ENCODE measurements at regions not wholly inside any gene's neighbourhood (a gene's known extent, or its start where the extent isn't known, plus 50 kb on each side); places are given as distances from the start of the nearest gene placed in this dataset.

DNA sequence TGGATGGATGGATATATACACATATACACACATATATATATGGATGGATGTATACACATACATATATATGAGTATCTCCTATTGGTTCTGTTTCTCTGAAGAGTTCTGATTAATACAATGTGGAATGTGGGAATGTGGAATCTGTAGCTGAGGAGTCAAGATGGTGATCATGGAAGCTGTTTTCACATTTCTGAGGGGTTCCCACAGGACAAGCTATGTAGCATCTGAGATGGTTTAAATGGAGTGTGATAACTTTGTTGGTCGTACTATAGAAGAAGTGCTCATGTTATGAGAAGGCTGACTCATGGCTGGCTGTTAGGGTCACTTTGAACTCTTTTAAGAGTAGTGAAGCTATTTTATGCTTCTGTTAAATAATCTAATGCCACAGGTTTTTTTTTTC is 279.7 kb downstream of the MEIS1 start:
- DNase-seq (ENCODE audit: low read depth in 4 of 4, low spot score in 2 of 4), result no peak

DNA sequence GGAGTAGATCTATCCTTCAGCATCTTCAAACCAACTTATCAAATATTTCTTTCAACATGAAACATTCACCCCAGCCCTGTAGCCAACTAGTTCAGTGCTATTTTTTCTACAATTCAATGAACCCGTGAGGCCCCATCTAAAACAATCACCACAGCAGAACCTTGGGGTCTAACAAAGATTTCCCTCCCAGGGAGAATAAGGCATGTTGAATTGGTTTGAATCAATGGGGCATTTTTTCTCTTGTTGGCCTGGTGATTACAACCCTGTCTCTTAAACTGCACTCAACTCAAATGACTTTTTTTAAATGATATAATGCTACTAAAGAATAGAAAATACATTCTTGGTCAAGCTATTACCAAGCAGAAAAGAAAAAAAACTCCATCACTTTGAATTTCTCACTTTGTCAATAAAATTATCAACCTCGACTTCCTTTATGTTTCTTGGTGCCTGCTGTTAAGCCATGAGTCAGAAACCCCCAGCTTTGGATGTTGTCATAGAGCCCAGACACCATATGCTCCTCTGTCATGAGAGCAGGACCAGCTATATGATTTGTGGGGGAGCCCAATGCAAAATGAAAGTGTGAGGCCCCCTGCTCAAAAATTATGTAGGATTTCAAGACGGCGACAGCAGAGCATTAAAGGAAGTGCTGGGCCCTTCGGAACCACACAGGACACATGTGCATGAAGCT is 282.4 kb downstream of the MEIS1 start:
- no peak for DNase-seq (ENCODE audit: low read depth in 4 of 4, low spot score in 2 of 4)

DNA sequence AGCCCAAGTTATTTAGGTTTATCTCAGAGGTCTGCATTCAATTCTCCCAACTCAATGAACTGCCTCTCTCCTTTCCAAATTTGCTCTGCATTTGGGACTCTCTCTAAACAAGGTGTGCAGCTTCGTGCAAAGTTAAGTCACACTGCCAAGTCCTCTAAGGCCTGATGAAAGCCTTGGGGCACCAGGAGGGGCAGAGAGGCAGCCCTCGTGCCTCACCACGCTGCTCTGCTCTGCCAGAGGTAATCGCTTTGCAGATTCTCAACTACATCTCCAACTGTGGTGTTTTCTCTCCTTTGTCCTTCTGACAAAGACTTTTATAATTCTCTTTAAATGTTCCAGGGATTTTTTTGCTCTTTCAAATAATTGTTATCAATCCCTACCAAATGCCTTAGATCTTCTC is 283.0 kb downstream of the MEIS1 start:
- DNase-seq (ENCODE audit: low read depth in 4 of 4, low spot score in 2 of 4), result no peak

DNA sequence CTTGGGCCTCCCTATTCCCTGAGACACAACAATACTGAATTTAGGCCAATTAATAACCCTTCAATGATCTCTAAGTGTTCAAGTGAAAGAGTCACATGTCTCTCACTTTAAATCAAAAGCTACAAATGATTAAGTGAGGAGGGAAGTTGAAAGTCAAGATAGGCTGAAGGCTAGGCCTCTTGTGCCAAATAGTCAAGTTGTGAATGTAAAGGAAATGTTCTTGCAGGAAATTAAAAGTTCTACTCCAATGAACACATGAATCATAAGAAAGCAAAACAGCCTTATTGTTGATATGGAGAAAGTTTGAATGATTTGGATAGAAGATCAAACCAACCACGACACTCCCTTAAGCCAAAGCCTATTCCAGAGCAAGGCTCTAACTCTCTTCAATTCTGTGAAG is 286.9 kb downstream of the MEIS1 start:
- no peak for DNase-seq (ENCODE audit: low read depth in 4 of 4, low spot score in 2 of 4)

DNA sequence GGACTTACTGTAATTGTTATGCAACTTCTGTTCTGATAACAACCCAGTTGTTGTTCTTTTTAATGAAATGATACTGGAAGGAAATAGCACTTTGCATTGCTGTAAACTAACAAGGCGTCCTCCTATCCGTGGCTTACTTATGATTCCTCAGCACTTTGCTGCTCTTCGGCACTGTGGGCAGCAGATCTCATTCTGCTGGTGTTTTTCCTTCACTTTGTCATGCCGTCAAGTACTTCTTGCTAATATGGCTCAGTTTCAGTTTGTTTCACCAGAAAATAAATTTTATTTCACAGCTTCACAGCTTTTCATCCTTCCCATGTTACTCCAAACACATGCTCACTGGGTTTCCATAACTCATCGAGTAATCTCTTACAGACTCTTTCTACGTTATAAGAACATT is 289.3 kb downstream of the MEIS1 start:
- DNase-seq (ENCODE audit: low read depth in 4 of 4, low spot score in 2 of 4), result no peak

DNA sequence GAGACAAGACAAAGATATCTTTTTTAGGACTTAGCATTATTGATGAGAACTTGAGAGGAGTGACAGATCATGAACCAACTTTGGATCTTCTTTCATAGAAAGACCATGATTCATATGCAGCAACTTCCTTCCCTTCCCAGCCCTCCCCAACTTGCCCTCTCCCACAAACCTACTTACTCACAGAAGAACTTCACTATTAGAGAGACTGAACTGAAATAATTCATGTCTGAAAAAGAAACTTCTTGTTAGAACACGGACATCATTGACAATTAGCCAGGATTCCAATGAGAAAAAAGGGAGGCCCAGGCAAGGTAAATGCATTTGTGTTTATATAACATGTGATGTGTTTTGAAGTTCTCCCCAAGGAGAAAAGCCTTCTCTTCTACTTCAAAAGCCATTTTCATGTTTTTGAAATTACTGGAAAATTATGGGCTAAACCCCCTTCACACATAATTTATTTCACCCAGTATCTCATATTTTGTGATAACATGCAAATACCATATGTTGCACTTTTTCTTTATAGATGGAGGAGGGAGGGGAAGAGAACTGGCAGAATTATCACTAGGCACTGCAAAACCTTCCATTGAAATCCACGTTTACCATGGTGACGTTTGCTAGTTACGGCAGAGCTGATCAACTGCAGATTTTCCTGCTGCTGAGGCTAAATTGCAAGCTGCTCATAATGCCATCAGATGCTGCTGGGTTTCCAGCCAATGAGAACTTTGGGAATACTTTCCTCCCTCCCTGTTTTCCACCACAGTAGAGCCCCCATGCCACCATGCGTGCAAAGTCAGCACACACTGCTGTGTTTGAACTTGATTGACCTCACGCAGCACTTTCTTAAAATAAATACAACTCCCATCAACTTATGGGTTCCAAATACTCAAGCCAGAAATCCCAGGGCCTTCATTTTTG is 294.7 kb downstream of the MEIS1 start:
- DNase-seq (ENCODE audit: low read depth in 4 of 4, low spot score in 2 of 4), result no peak

DNA sequence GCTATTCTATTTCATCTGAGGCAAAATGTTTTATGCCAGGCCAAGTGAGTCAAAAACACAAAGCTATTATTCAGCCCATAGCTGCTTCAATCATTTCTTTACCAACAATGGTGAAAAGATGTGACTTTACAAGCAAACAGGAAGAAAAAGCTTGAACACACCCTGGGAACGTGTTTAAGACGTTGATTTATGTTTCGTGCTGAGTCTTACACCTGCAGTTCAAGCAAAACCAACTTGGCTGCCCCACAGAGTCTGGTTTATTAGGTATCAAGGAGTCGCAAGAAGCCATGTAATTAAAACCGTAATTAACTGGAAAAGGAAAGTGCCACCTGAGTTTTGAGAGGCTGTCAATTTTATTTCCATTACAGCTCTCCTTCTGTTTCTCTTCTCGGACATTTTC is 295.5 kb downstream of the MEIS1 start:
- no peak for DNase-seq (ENCODE audit: low read depth in 4 of 4, low spot score in 2 of 4)

DNA sequence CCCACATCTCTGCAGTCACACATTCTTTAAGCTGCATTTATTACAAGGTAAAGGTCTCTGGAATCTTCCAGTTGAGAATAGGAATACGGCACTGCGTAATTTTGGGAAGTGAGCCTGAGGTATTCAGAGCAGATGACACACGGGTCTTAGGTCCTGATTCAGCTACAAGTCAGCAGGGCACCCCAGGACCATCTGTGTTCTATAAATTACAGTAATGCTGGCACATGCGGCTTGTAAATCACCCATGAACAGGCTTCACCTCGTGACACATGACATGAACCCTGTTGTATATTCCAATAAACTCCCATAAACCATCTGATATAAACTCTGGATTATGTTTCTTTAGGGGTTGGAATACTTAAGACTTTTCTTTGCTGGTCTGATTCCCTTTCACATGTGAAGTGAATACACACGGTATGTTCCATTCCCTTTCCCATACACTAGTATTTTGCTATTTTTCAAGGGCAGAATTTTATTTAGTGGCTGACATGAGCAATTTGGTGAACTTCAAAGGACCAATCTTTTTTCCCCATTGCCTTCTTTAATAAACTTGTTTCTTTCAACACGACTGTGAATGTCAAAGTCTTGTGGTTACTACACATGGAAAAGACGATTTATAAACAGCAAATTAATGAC is 298.6 kb downstream of the MEIS1 start:
- DNase-seq (ENCODE audit: low read depth in 4 of 4, low spot score in 2 of 4), result peak in 2 of 4 donors; percentile 44 to 52

DNA sequence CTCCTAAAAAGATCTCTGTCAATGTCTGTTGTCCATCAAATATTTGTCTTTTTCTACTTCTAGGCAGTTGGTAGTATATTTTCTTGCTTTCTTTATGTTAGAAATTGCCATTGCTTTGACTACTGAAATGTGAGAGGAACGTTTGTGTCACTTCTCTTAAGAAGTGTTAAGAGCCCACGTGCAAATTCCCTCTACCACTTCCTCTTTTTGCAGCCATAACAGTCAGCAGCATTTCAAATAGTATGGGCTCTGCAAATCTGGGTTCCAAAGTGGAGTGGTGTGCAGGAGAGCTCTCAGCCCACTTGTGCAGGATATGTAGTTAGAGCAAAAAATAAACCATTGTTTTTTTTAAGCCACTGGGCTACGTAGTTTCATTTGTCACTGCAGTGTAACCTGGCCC is 314.0 kb downstream of the MEIS1 start:
- DNase-seq (ENCODE audit: low read depth in 4 of 4, low spot score in 2 of 4), result no peak

DNA sequence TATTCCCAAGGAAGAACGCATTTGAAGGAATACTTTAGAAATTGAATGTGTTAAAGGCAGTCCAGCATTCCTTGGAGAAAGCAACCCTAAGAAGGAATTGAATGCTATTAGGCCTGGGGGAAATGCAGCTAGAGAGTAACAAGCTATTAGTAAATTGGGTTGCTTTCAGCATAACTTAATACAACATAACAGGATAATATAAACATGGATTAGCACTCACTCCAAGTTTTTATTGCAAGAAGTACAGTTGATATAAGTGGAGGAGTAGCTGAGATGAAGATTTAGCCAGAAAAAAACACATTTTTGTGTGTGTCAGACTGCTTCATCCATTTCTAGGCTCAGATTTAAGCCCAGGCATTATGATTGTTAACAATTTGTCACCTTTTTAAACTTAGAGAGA is 314.6 kb downstream of the MEIS1 start:
- no peak for DNase-seq (ENCODE audit: low read depth in 4 of 4, low spot score in 2 of 4)

DNA sequence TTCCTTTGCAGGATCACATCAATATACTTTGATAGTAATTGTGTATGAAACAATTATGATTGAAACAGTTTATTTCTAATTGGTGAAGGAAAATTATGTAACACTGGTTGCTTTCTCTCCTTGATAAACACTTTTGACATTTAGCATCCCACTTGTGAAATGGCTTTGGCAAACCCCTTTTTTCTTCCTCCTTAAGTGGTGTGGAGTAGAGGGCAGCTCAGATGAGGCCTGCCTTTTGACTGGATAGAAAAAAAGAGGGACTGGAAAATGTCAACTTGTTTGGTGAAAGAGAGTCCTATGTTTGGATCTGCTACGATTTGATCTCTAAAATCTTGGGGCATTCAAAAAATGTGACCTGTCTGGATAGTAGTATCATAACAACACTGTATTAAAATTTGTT is 318.3 kb downstream of the MEIS1 start:
- DNase-seq (ENCODE audit: low read depth in 4 of 4, low spot score in 2 of 4), result no peak

DNA sequence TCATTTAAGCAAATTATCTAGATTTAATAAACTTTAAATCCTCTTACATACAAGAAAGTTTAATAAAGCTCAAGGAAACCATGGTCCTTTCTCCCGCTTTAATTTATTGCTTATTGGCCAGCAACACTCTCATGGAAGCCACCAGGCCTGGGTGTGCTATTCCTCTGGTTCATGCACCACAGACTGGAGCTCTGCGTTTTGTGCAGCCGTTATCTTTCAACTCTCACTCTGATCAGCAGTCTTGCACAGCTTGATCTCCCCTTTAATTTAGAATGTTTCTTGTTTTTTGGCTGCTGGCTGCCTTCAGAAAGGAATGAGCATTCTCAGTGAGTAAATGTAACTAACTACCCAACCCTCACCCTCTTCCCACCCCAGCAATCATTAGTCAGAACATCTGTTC is 318.7 kb downstream of the MEIS1 start:
- DNase-seq (ENCODE audit: low read depth in 4 of 4, low spot score in 2 of 4), result no peak

DNA sequence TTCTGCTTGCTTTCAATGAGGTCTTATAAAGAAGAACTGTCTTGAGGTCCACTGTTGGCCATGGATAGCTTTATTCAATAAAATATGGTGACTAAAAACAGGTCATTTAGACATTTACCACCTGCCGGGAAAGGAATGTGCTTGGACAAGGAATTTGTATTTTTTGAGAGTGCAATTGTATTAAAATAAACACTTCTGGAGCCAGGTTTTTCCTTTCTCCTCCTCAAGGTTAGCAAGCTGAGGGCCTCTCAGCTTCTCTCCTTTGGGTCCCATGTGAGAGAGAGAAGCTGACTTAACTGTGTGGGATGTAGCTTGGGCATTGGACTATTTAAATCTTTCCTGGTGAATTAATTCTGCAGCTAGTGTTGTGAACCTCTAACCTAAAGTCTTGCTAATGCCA is 321.0 kb downstream of the MEIS1 start:
- DNase-seq (ENCODE audit: low read depth in 4 of 4, low spot score in 2 of 4), result no peak

DNA sequence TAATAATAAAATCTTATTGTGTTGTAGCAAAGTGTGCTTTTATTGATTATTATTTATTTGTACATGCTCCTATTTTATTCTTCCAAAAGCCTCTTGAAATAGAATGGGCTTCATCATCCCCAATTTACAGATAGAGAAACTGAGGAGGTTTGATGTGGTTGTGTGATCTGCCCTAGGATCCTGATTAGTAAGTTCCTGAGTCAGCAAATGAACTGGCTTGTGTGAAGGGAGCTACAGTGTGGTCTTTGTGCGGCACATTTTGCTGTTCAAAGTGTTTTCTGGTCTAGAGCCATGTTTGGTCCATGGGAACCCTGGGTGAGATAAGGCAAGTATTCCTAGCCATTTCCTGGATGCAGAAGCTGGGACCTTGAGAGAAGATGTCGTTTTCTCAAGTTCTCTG is 326.9 kb downstream of the MEIS1 start:
- no peak for DNase-seq (ENCODE audit: low read depth in 4 of 4, low spot score in 2 of 4)

DNA sequence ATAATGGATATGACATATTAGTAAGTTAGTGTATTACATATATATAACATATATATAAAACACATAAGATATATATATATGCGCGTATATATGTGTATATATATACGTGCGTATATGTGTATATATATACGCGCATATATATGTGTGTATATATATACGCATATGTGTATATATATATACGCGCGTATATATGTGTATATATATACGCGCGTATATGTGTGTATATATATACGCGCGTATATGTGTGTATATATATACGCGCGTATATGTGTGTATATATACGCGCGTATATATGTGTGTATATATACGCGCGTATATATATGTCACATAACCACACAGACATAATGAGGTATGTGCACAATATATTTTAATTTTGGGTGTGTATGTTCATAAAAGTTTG is 327.8 kb downstream of the MEIS1 start:
- DNase-seq (ENCODE audit: low read depth in 4 of 4, low spot score in 2 of 4), result no peak

DNA sequence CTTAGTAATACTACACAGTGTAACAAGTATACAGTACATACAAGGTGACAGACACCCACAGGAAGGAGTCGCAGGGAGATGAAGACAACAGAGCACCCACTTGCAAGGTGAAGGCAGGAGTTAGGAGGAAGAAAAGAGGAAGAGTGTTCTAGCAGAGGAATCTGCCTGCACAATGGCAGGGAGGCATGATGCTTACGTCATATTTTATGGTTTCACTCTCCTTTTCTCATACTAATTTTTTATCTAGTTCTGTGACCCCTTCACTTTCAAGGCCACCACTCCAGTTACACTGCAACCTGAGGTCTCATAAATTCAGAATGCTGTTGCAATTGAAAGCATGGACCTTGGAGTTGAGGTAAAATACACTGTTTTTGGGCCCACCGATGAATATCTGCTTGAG is 331.7 kb downstream of the MEIS1 start:
- DNase-seq (ENCODE audit: low read depth in 4 of 4, low spot score in 2 of 4), result no peak

DNA sequence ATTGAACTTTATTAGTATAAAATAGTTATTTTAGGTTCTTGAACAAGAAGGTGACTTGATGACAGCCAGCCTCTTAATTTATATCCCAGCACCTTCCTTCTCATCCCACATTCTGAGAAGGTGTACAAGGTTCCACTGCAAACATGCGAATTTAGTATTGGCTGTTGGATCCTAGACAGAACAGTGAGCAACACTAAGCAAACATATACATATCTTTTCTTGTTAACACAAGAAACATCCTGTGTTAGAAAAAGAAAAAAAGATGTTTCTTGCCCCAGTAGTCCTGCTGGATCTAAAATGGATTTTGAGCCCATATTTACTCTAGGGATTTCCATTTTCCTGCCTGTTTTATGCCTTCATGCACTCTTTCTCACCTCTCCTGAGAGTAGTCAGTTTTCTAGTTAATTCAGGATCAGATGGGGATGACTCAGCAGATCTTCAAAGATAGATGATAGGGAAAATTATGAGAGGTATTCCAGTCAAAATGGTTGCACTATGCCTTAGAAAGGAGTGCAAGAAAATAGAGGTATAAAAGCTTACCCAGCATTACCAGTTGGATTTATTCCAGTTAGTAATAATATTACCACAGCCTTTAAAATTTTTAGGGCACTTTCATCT is 336.5 kb downstream of the MEIS1 start:
- no peak for DNase-seq (ENCODE audit: low read depth in 4 of 4, low spot score in 2 of 4)

DNA sequence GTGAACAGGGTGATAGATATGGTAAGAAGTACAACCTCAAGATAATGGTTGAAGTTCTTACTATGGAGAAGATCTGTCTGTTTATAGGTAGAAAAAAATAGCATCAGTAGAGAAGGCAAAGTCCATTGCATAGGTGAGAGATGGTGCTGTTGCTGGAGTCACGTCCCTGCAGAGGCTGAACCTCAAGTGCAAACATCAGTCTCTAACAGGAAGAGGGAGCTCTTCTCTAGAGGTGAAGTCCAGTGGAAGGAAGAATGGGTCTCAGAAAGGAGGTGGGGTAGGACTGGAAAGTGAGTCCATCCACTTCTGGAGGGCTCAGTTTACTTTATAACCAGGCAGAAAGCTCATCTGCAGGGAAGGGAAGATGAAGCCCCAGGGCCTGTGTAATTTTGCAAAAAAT is 337.7 kb downstream of the MEIS1 start:
- DNase-seq (ENCODE audit: low read depth in 4 of 4, low spot score in 2 of 4), result no peak

DNA sequence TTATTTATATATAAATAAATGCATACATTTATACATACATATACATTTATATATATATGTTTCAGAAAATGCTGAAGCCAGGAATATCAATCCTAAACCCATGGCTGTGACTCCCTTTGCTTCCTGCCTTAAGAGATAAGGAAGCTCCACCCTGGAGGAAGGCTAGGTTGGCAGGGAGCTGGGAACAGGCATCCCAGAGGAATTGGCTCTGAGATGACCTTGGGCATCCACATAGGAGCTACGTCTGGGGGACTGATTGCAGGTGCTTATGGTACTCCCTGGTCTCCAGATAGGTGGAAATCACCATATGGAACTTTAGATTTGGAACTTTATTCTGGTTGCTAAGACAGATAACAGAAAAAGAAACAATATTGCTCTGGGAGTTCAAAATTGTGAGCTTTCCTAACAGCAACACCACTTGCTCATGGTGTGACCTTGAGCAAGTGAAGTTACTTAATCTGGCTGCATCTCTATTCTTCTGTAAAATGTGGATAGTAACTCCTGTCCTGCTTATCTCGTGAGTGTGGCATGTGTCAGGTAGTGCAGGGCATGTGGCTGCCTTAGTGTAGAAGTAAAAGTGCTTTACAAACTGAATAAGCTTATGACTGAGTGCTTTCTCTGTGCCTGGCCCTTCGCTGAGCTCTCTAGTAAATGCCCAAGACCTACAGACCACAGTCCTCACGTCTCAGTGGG is 341.0 kb downstream of the MEIS1 start:
- no peak for DNase-seq (ENCODE audit: low read depth in 4 of 4, low spot score in 2 of 4)

DNA sequence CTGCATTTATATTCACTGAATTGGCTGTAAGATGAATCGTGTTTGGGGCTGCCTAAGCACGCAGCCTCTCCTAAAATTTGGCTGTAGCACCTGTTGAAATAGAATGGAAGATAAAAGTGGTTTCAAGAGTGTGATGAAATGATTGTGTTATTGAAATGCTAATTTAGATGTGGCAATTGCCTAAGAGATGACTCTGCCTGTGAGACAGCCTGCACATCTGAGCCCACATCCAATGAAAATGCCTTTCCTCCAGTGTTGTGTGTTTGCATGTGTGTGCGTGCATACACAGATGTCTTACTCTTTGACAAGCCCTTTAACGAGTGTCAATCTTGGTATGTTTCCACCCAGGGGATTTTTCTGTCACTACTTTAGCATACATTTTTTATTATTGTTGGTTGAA is 346.9 kb downstream of the MEIS1 start:
- DNase-seq (ENCODE audit: low read depth in 4 of 4, low spot score in 2 of 4), result no peak

Data from left renal cortex interstitium (tissue), 4 donors.